GM19455 (cell line): ENCODE measurements at regions not wholly inside any gene's neighbourhood (a gene's known extent, or its start where the extent isn't known, plus 50 kb on each side); places are given as distances from the start of the nearest gene placed in this dataset.

ENCODE experiments used
- ATAC-seq: cut with Tn5 transposase; IDR thresholded peaks from one replicate; pipeline ENCODE4 v1.9.1; 2021; ENCODE audit not compliant: unreplicated experiment

- no peak for ATAC-seq
Measured at GRCh38 chr3:59308684-59309083, 258.9 kb upstream of the CFAP20DC start.

- ATAC-seq: no peak
Measured at GRCh38 chr3:59308001-59308400, 258.2 kb upstream of the CFAP20DC start.

GRCh38 chr3:59306436-59306835 is 256.6 kb upstream of the CFAP20DC start:
- no peak for ATAC-seq

- no peak for ATAC-seq
Measured at GRCh38 chr3:59304296-59304695, 254.5 kb upstream of the CFAP20DC start.

- no peak for ATAC-seq
Measured at GRCh38 chr3:59303452-59303851, 253.6 kb upstream of the CFAP20DC start.

- ATAC-seq: no peak
Measured at GRCh38 chr3:59302442-59302841, 252.6 kb upstream of the CFAP20DC start.

GRCh38 chr3:59300733-59301132 is 250.9 kb upstream of the CFAP20DC start:
- ATAC-seq: no peak

GRCh38 chr3:59299561-59299960 is 249.7 kb upstream of the CFAP20DC start:
- no peak for ATAC-seq

GRCh38 chr3:59290358-59290757 is 240.5 kb upstream of the CFAP20DC start:
- ATAC-seq: no peak

GRCh38 chr3:59289831-59290230 is 240.0 kb upstream of the CFAP20DC start:
- ATAC-seq: no peak

GRCh38 chr3:59288951-59289350 is 239.1 kb upstream of the CFAP20DC start:
- ATAC-seq: no peak

GRCh38 chr3:59286791-59287531 is 237.1 kb upstream of the CFAP20DC start:
- ATAC-seq: no peak

- ATAC-seq: no peak
Measured at GRCh38 chr3:59285560-59285959, 235.7 kb upstream of the CFAP20DC start.

GRCh38 chr3:59284926-59285325 is 235.1 kb upstream of the CFAP20DC start:
- ATAC-seq: no peak

- no peak for ATAC-seq
Measured at GRCh38 chr3:59280113-59280512, 230.3 kb upstream of the CFAP20DC start.

- no peak for ATAC-seq
Measured at GRCh38 chr3:59277816-59278215, 228.0 kb upstream of the CFAP20DC start.

- ATAC-seq: no peak
Measured at GRCh38 chr3:59277201-59277600, 227.4 kb upstream of the CFAP20DC start.

- ATAC-seq: no peak
Measured at GRCh38 chr3:59273976-59274375, 224.2 kb upstream of the CFAP20DC start.

GRCh38 chr3:59271971-59272370 is 222.1 kb upstream of the CFAP20DC start:
- no peak for ATAC-seq

- ATAC-seq: no peak
Measured at GRCh38 chr3:59270921-59271320, 221.1 kb upstream of the CFAP20DC start.

GRCh38 chr3:59270209-59270608 is 220.4 kb upstream of the CFAP20DC start:
- ATAC-seq: no peak

- ATAC-seq: no peak
Measured at GRCh38 chr3:59268170-59268569, 218.3 kb upstream of the CFAP20DC start.

- ATAC-seq: no peak
Measured at GRCh38 chr3:59267021-59267420, 217.2 kb upstream of the CFAP20DC start.
